SJSA1 (cell line): ENCODE measurements at regions not wholly inside any gene's neighbourhood (a gene's known extent, or its start where the extent isn't known, plus 50 kb on each side); places are given as distances from the start of the nearest gene placed in this dataset.

Source experiments
- DNase-seq, 2 experiments: peaks; one replicate each; pipeline ENCODE4 v3.0.0-alpha.2; 2015 to 2020; ENCODE audit warnings: low spot score in 2 of 2, low read depth in 1 of 2
- H3K27ac ChIP-seq: fragments of 250-450 bp; sonication (Bioruptor Pico); 2 replicates; pipeline ENCODE4 v1.5.1; 2020; ENCODE audit warnings: mild to moderate bottlenecking, moderate library complexity
- H3K27me3 ChIP-seq: fragments of 250-450 bp; sonication (Bioruptor Pico); replicated peaks from 2 replicates; pipeline ENCODE4 v1.5.1; 2020; ENCODE audit warnings: mild to moderate bottlenecking, moderate library complexity
- H3K36me3 ChIP-seq: fragments of 250-450 bp; sonication (Bioruptor Pico); 2 replicates; pipeline ENCODE4 v1.5.1; 2020; ENCODE audit warnings: mild to moderate bottlenecking
- H3K4me1 ChIP-seq: fragments of 250-450 bp; sonication (Bioruptor Pico); replicated peaks from 2 replicates; pipeline ENCODE4 v1.6.1; 2021; ENCODE audit warnings: mild to moderate bottlenecking
- H3K4me3 ChIP-seq: fragments of 250-450 bp; sonication (Bioruptor Pico); 2 replicates; pipeline ENCODE4 v1.5.1; 2020; ENCODE audit warnings: mild to moderate bottlenecking
- H3K9me3 ChIP-seq: fragments of 250-450 bp; sonication (Bioruptor Pico); replicated peaks from 2 replicates; pipeline ENCODE4 v1.5.1; 2020; ENCODE audit warnings: mild to moderate bottlenecking

DNA sequence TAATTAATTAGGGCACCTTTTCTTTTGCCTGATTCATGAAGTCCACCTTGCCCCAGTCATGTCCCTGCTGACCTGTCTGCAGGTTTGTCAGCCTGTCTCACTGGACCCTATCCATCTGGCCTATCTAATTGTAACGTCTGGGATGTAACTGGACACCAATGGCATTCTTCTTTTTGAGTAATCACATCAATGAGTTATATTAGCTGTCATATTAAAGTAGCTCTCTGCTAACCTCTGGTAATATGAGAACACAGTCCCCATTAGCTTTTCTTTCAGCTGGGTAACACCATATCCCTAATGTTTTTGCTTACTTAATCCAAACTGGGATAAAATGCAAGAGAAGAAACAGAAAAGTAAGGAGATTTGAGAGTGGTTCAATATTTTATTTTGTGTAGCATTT lies 166.2 kb upstream of the VEPH1 start:
- no peaks in the 10 kb centered on the region for H3K9me3 ChIP-seq
- no peak overlapping the region for H3K27ac ChIP-seq
- no peak for DNase-seq
- H3K4me3 ChIP-seq: no peak overlapping the region
- H3K4me1 ChIP-seq: no peaks in the 10 kb centered on the region
- H3K27me3 ChIP-seq: no peaks in the 10 kb centered on the region
- no peaks in the 10 kb centered on the region for H3K36me3 ChIP-seq

- Histone ChIP-seq H3K27ac (no peak overlapping the region), H3K27me3 (no peaks in the 10 kb centered on the region), H3K9me3 (no peaks in the 10 kb centered on the region), H3K4me1 (no peaks in the 10 kb centered on the region), H3K36me3 (no peaks in the 10 kb centered on the region), H3K4me3 (no peak overlapping the region)
- no peak for DNase-seq
These were observed 164.3 kb upstream of the VEPH1 start for GRCh38 chr3:157667493-157667892.

GRCh38 chr3:157662171-157662570 lies 159.0 kb upstream of the VEPH1 start:
- DNase-seq: no peak
- no peaks in the 10 kb centered on the region for H3K4me1 ChIP-seq
- H3K27ac ChIP-seq: no peak overlapping the region
- no peak overlapping the region for H3K4me3 ChIP-seq
- no peaks in the 10 kb centered on the region for H3K36me3 ChIP-seq
- no peaks in the 10 kb centered on the region for H3K27me3 ChIP-seq
- no peaks in the 10 kb centered on the region for H3K9me3 ChIP-seq

GRCh38 chr3:157660847-157661246 lies 157.6 kb upstream of the VEPH1 start:
- Histone ChIP-seq H3K9me3 (no peaks in the 10 kb centered on the region), H3K36me3 (no peaks in the 10 kb centered on the region), H3K4me1 (no peaks in the 10 kb centered on the region), H3K27ac (no peak overlapping the region), H3K27me3 (no peaks in the 10 kb centered on the region), H3K4me3 (no peak overlapping the region)
- no peak for DNase-seq

GRCh38 chr3:157652366-157652765 lies 149.2 kb upstream of the VEPH1 start:
- DNase-seq: no peak
- Histone ChIP-seq H3K4me3 (no peak overlapping the region), H3K27ac (no peak overlapping the region), H3K4me1 (no peaks in the 10 kb centered on the region), H3K36me3 (no peaks in the 10 kb centered on the region), H3K27me3 (no peaks in the 10 kb centered on the region), H3K9me3 (no peaks in the 10 kb centered on the region)

- H3K4me1 ChIP-seq: no peaks in the 10 kb centered on the region
- no peaks in the 10 kb centered on the region for H3K36me3 ChIP-seq
- no peaks in the 10 kb centered on the region for H3K27me3 ChIP-seq
- H3K9me3 ChIP-seq: no peaks in the 10 kb centered on the region
- H3K27ac ChIP-seq: no peak overlapping the region
- DNase-seq: no peak
- no peak overlapping the region for H3K4me3 ChIP-seq
These were observed 147.5 kb upstream of the VEPH1 start for GRCh38 chr3:157650699-157651098.

GRCh38 chr3:157650172-157650571 lies 147.0 kb upstream of the VEPH1 start:
- Histone ChIP-seq H3K9me3 (no peaks in the 10 kb centered on the region), H3K4me3 (no peak overlapping the region), H3K4me1 (no peaks in the 10 kb centered on the region), H3K27me3 (no peaks in the 10 kb centered on the region), H3K27ac (no peak overlapping the region), H3K36me3 (no peaks in the 10 kb centered on the region)
- no peak for DNase-seq

- Histone ChIP-seq H3K36me3 (no peaks in the 10 kb centered on the region), H3K4me3 (no peak overlapping the region), H3K9me3 (no peaks in the 10 kb centered on the region), H3K27me3 (no peaks in the 10 kb centered on the region), H3K27ac (no peak overlapping the region), H3K4me1 (no peaks in the 10 kb centered on the region)
- no peak for DNase-seq
These were observed 146.3 kb upstream of the VEPH1 start for GRCh38 chr3:157649511-157649910.

- Histone ChIP-seq H3K4me3 (no peak overlapping the region), H3K27ac (no peak overlapping the region), H3K4me1 (no peaks in the 10 kb centered on the region), H3K27me3 (no peaks in the 10 kb centered on the region), H3K9me3 (no peaks in the 10 kb centered on the region), H3K36me3 (no peaks in the 10 kb centered on the region)
- DNase-seq: no peak
These were observed 144.6 kb upstream of the VEPH1 start for GRCh38 chr3:157647820-157648219.

DNA sequence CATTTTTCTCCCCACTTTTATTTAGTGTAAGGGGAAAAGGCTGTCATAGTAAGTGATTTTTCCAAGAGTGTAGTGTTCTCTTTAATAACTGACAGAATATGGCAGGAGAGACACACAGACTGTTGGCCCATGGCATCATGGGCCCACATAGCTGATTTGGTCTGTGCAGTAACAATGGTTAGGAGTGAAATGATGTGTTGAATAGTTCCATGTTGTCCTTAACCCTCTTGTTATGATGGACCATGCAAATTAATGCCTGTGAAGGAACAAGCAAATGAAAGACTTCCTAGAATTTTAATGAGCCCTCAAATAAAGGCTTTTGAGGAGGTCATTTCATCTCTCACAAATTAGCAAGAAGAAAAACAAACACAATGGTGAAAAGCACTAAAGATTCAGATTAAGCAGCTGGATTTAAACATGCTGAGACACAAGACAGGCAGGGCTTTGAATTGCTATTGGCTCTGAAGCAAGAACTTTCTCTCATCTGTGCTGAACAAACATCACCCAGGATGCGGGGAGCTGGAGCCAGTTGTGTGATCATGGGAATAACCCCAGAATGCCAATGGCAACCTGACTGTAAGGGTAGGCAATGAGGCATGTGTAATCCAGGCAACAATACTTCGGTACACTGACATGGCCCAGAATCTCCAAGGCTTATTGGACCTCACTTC lies 136.7 kb upstream of the VEPH1 start:
- H3K27ac ChIP-seq: no peak overlapping the region
- no peaks in the 10 kb centered on the region for H3K4me1 ChIP-seq
- no peaks in the 10 kb centered on the region for H3K27me3 ChIP-seq
- H3K36me3 ChIP-seq: no peaks in the 10 kb centered on the region
- no peak overlapping the region for H3K4me3 ChIP-seq
- H3K9me3 ChIP-seq: no peaks in the 10 kb centered on the region
- DNase-seq: no peak

DNA sequence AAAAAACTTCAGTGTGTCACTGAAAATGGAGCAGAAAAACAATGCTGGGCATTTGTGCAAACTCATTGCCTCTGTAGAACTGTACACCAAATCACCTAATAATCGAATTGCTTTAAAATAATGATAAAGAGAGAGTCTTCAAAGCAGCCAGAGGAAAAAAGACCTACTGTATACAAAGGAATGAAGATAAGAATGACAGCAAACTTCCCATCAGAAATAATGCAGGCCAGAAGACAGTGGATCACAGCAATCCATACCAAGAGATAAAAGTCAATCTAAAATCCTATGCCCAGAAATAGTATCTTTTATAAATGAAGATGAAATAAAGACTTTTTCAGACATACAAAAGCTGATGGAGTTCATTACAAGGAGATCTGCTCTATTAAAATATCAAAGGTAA lies 134.7 kb upstream of the VEPH1 start:
- no peak overlapping the region for H3K27ac ChIP-seq
- no peaks in the 10 kb centered on the region for H3K4me1 ChIP-seq
- H3K27me3 ChIP-seq: no peaks in the 10 kb centered on the region
- DNase-seq: no peak
- H3K9me3 ChIP-seq: no peaks in the 10 kb centered on the region
- no peaks in the 10 kb centered on the region for H3K36me3 ChIP-seq
- no peak overlapping the region for H3K4me3 ChIP-seq

DNA sequence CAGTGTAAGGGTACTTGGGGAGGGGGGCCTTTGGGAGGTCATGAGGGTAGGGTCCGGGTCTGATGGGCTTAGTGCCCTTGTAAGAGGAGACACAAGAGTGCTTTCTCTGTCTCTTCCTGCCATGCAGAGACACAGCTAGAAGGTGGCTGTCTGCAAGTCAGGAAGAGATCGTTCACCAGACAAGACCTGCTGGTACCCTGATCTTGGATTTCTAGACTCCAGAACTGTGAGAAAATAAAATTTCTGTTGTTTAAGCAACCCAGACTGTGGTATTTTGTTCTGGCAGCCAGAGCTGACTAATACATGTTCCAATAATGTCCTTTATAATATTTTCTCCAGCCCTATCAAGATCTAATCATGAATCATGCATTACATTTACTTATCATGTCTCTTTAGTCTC lies 130.0 kb upstream of the VEPH1 start:
- Histone ChIP-seq H3K27me3 (no peaks in the 10 kb centered on the region), H3K27ac (no peak overlapping the region), H3K36me3 (no peaks in the 10 kb centered on the region), H3K4me1 (no peaks in the 10 kb centered on the region), H3K4me3 (no peak overlapping the region), H3K9me3 (no peaks in the 10 kb centered on the region)
- DNase-seq: no peak

DNA sequence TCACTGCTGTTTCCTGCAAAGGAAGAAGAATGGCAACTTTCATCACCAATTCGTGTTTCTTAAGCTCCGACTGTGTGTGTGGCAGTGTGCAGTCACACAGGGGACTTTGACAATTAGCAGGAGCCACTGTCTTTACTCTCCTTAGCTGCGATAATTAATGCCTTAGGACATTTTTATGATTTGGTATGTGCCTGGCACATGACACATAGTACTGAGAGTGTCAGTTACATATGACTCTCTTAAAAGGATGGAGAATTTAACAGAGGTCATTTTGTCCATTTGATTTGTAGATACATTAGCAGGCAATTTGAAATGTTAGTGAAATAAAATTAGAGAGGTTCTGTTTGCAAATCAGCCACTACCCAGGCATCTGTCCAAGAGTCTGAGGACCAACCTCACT lies 128.9 kb upstream of the VEPH1 start:
- no peak overlapping the region for H3K27ac ChIP-seq
- DNase-seq: no peak
- no peaks in the 10 kb centered on the region for H3K27me3 ChIP-seq
- H3K36me3 ChIP-seq: no peaks in the 10 kb centered on the region
- no peaks in the 10 kb centered on the region for H3K9me3 ChIP-seq
- no peak overlapping the region for H3K4me3 ChIP-seq
- no peaks in the 10 kb centered on the region for H3K4me1 ChIP-seq

GRCh38 chr3:157631478-157631877 lies 128.3 kb upstream of the VEPH1 start:
- Histone ChIP-seq H3K27ac (no peak overlapping the region), H3K4me3 (no peak overlapping the region), H3K4me1 (no peaks in the 10 kb centered on the region), H3K27me3 (no peaks in the 10 kb centered on the region), H3K9me3 (no peaks in the 10 kb centered on the region), H3K36me3 (no peaks in the 10 kb centered on the region)
- DNase-seq: no peak

- Histone ChIP-seq H3K9me3 (no peaks in the 10 kb centered on the region), H3K27me3 (no peaks in the 10 kb centered on the region; the same call in 1 of the 2 replicates), H3K27ac (no peak overlapping the region), H3K36me3 (no peaks in the 10 kb centered on the region), H3K4me3 (no peak overlapping the region), H3K4me1 (no peaks in the 10 kb centered on the region)
- no peak for DNase-seq
These were observed 123.6 kb upstream of the VEPH1 start for GRCh38 chr3:157626817-157627216.
